PC-3 (cell line): ENCODE measurements at regions not wholly inside any gene's neighbourhood (a gene's known extent, or its start where the extent isn't known, plus 50 kb on each side); places are given as distances from the start of the nearest gene placed in this dataset.

ENCODE experiments used
- CTCF ChIP-seq: fragments of 300-600 bp; sonication (generic); conservative IDR thresholded peaks from 2 replicates; pipeline ENCODE4 v1.5.1; 2017; ENCODE audit warnings: antibody characterized with exemption, low read depth, mild to moderate bottlenecking, low read length
- EZH2 ChIP-seq: fragments of 300-600 bp; sonication (generic); IDR thresholded peaks from one replicate; pipeline ENCODE4 v1.6.1; 2017; ENCODE audit warnings: antibody characterized with exemption, mild to moderate bottlenecking, low read length; ENCODE audit not compliant: unreplicated experiment
- EZH2phosphoT487 ChIP-seq: fragments of 300-600 bp; sonication (generic); IDR thresholded peaks from 2 replicates; pipeline ENCODE4 v1.6.1; 2018; ENCODE audit warnings: mild to moderate bottlenecking, antibody characterized with exemption, low read length, borderline replicate concordance

GRCh38 chr1:30656171-30656940 lies 67.0 kb downstream of the MATN1 start:
- TF ChIP-seq EZH2 (no peak), CTCF (no peak), EZH2phosphoT487 (no peak)
